ENCODE measurements at regions not wholly inside any gene's neighbourhood (a gene's known extent, or its start where the extent isn't known, plus 50 kb on each side); places are given as distances from the start of the nearest gene placed in this dataset.

DNA sequence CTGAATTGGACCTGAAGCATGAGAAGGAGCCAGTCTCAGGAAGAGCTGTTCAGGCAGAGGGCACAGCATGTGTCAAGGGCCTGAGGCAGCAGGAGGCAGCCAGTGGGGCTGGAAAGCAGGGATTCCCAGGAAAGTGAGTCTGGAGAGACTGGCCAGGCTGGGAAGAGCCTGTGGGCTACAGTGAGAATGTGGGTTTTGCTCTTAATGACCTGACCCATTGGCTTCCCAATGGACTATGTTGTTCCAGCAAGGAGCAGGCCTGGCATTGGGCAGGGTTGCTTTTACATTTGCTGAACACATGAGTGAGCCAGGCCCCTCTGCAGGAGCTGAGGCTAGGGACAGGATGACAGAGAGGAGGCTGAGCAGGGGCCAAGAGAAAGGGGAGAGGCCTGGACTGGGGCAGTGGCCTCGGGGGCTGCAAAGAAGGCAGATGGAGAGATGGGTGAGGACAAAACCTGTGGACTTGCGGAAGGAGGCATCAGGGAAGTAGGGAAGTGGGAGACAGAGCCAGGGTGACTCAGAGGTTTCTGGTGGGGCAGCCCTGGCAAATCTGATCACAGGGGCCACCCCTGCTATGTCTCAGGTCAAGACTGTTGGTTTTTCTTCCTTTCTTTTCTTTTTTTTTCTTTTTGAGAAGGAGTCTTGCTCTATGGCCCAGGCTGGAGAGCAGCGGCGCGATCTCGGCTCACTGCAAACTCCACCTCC lies 65.9 kb upstream of the NEK6 start:
- no peak for DNase-seq (ENCODE audit: low spot score)
- TF ChIP-seq, protein P1, sequence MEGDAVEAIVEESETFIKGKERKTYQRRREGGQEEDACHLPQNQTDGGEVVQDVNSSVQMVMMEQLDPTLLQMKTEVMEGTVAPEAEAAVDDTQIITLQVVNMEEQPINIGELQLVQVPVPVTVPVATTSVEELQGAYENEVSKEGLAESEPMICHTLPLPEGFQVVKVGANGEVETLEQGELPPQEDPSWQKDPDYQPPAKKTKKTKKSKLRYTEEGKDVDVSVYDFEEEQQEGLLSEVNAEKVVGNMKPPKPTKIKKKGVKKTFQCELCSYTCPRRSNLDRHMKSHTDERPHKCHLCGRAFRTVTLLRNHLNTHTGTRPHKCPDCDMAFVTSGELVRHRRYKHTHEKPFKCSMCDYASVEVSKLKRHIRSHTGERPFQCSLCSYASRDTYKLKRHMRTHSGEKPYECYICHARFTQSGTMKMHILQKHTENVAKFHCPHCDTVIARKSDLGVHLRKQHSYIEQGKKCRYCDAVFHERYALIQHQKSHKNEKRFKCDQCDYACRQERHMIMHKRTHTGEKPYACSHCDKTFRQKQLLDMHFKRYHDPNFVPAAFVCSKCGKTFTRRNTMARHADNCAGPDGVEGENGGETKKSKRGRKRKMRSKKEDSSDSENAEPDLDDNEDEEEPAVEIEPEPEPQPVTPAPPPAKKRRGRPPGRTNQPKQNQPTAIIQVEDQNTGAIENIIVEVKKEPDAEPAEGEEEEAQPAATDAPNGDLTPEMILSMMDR (IDR thresholded peaks at IDR 0.05): no peak
- ATAC-seq (ENCODE audit: low FRiP score): no peak

DNA sequence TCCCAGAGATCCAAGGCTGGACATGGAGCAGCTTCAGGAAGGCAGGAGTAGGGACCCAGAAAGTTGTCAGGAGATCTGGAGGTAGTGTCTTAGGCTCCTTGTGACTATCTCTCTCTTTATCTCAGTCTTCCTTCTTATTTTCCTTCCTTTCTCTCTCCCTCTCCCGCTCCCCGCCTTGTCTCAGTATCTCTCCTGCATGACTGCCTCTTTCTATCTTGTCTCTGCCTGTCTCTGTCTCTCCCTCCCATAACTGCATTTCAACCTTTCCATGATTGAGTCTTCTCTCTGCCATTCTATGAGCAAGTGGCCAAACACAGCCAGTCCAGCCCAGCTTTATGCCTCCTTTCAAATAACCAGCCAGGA lies 61.0 kb upstream of the NEK6 start:
- no peak for ATAC-seq (ENCODE audit: low FRiP score)
- no peak for DNase-seq (ENCODE audit: low spot score)
- TF ChIP-seq, protein P1 (IDR thresholded peaks at IDR 0.05): no peak

DNA sequence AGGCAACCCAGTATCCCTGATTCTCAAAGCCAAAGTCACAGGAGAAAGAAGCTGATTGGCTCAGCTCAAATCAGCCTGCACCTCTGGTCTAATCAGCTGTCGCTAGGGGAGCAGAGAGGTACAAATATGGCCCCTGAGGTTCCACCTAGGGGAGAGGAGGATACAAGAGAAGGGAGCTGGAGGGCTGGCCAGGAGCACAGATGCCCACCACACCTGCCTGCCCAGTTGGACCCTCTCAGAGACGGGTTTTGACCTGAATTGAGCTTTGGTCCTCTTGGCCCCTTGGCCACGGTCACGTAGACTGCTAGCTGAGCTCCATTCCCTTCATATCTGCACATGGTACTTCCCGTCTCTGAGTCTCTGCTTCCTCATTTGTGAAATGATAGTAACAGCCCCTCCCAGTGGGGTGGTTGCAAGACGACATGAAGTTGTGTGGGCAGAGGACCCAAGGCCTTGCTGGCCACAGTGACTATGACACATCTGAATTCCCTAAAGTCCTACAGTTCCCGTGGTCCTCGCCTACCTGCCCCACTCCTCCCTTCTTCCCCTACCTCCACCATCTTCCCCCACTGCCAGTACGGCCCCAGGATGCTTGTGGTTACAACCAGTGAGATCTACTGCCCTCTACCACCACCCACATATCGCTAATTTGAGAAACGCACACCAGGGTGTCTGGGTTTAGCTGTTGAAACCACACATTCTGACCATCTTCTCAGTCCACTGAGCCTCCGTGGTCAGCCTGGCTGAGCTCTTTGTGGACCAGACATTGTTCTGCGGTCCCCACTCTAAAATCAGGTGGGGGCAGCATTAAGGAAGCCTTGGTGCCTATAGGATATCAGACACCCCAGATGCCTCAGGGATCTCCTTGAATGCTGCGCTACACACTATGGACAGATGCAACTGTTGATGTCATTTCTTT lies 60.3 kb upstream of the NEK6 start:
- DNase-seq (ENCODE audit: low spot score) (no peak), ATAC-seq (ENCODE audit: low FRiP score) (no peak)
- TF ChIP-seq, protein P1 (IDR thresholded peaks at IDR 0.05): no peak

DNA sequence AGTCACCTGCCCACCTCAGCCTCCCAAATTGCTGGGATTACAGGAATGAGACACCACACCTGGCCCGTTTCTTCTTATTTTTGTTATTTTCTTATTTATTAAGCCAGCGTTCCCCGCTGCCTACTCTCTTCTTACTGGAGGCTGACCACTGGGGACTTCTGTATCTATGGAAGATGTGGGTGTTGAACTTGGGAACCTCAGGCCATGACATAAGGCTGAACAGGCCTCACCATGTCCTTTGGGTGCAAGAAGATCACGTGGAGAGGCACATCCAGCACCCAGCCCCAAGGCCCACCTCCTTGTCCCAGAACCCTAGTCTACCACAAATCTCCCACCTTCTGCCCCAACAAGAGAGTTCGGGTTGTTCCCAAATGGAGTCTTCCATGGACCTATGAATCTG lies 59.4 kb upstream of the NEK6 start:
- DNase-seq (ENCODE audit: low spot score): no peak

DNA sequence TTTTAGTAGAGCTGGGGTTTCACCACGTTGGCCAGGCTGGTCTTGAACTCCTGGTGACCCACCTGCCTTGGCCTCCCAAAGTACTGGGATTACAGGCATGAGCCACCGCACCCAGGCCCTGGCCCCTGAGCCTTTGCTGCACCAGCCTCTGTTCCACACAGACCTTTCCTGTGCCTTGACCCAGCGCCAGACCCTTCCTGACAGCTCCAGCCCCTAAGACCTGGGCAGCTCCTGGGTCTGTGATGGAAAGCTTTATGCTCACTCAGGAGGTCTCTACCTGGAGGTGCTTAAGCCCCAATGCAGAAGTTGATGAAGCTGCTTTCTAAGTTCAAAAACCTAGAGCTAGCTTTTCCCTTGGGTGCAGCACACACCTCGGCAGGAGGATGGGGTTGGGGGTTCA lies 58.8 kb upstream of the NEK6 start:
- DNase-seq (ENCODE audit: low spot score): no peak
- ATAC-seq (ENCODE audit: low FRiP score): no peak
- TF ChIP-seq, protein P1 (IDR thresholded peaks at IDR 0.05): no peak

More for the DNA sequence above, 59.4 kb upstream of the NEK6 start:
- ATAC-seq (ENCODE audit: low FRiP score): no peak
- TF ChIP-seq, protein P1 (IDR thresholded peaks at IDR 0.05): no peak

DNA sequence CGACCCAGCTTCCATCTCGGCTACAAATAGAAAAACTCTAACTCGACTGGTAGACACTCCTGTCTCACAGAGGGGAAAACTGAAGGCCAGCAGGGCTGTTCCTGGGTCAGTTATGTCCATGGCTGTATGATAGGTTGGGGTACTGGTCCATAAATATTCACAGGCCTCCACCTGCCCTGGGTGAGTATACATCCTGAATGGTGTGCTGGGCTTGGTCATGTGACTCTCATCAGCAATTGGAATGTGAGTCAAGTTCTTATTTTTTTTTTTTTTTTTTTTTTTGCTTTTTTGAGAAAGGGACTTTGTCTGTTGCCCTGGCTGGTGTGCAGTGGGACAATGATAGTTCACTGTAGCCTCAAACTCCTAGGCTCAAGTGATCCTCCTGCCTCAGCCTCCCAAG lies 58.3 kb upstream of the NEK6 start:
- TF ChIP-seq, protein P1 (IDR thresholded peaks at IDR 0.05): no peak
- ATAC-seq (ENCODE audit: low FRiP score) (no peak), DNase-seq (ENCODE audit: low spot score) (no peak)
